ENCODE measurements at regions not wholly inside any gene's neighbourhood (a gene's known extent, or its start where the extent isn't known, plus 50 kb on each side); places are given as distances from the start of the nearest gene placed in this dataset.

- H3K4me3 ChIP-seq (ENCODE audit: low read depth, low read length) = no peak overlapping the region
- no peak for DNase-seq (ENCODE audit: low read depth)
- no peak for TF ChIP-seq CTCF (IDR thresholded peaks at IDR 0.05; ENCODE audit: insufficient read depth, low read depth, low read length)
Observed at GRCh38 chr15:26113296-26113695, 250.2 kb upstream of the ATP10A start.

GRCh38 chr15:26109203-26109602 is 246.1 kb upstream of the ATP10A start:
- H3K4me3 ChIP-seq (ENCODE audit: low read depth, low read length) = no peak overlapping the region
- TF ChIP-seq CTCF (IDR thresholded peaks at IDR 0.05; ENCODE audit: insufficient read depth, low read depth, low read length) = no peak
- DNase-seq (ENCODE audit: low read depth) = no peak

GRCh38 chr15:26106556-26106955 is 243.4 kb upstream of the ATP10A start:
- no peak for DNase-seq (ENCODE audit: low read depth)
- H3K4me3 ChIP-seq (ENCODE audit: low read depth, low read length) = no peak overlapping the region
- no peak for TF ChIP-seq CTCF (IDR thresholded peaks at IDR 0.05; ENCODE audit: insufficient read depth, low read depth, low read length)

GRCh38 chr15:26103002-26103404 is 239.9 kb upstream of the ATP10A start:
- H3K4me3 ChIP-seq (ENCODE audit: low read depth, low read length) = no peak overlapping the region
- TF ChIP-seq CTCF (IDR thresholded peaks at IDR 0.05; ENCODE audit: insufficient read depth, low read depth, low read length) = no peak
- no peak for DNase-seq (ENCODE audit: low read depth)

- H3K4me3 ChIP-seq (ENCODE audit: low read depth, low read length) = no peak overlapping the region
- no peak for TF ChIP-seq CTCF (IDR thresholded peaks at IDR 0.05; ENCODE audit: insufficient read depth, low read depth, low read length)
- no peak for DNase-seq (ENCODE audit: low read depth)
Observed at GRCh38 chr15:26102365-26102764, 239.2 kb upstream of the ATP10A start.

- no peak overlapping the region for H3K4me3 ChIP-seq (ENCODE audit: low read depth, low read length)
- no peak for DNase-seq (ENCODE audit: low read depth)
- TF ChIP-seq CTCF (IDR thresholded peaks at IDR 0.05; ENCODE audit: insufficient read depth, low read depth, low read length) = no peak
Observed at GRCh38 chr15:26101443-26101842, 238.3 kb upstream of the ATP10A start.

- TF ChIP-seq CTCF (IDR thresholded peaks at IDR 0.05; ENCODE audit: insufficient read depth, low read depth, low read length) = no peak
- DNase-seq (ENCODE audit: low read depth) = no peak
- H3K4me3 ChIP-seq (ENCODE audit: low read depth, low read length) = no peak overlapping the region
Observed at GRCh38 chr15:26098801-26099200, 235.7 kb upstream of the ATP10A start.

All from fibroblast of villous mesenchyme (primary cell).